ENCODE measurements at regions not wholly inside any gene's neighbourhood (a gene's known extent, or its start where the extent isn't known, plus 50 kb on each side); places are given as distances from the start of the nearest gene placed in this dataset.

- WGBS, 2 donors, result 71% methylated on average over 5 of the region's 5 CpGs
- peaks cover 0 to 19% (median 0%) of the 10 kb centered on the region in 11 donors for H3K9me3 ChIP-seq
These were observed 204.3 kb downstream of the ASCL1 start for GRCh38 chr12:103161582-103162362.

GRCh38 chr12:103166949-103167348, 209.5 kb downstream of the ASCL1 start:
- no peak overlapping the region for H3K27ac ChIP-seq
- no peak for TF ChIP-seq CTCF (IDR thresholded peaks at IDR 0.05)
- intact Hi-C loops (cut with DNase I), result no loop called here
- no peaks in the 10 kb centered on the region for H3K36me3 ChIP-seq
- peaks cover 0 to 6% (median 0%) of the 10 kb centered on the region in 11 donors for H3K9me3 ChIP-seq
- no peaks in the 10 kb centered on the region for H3K4me1 ChIP-seq
- DNase-seq, result no peak
- H3K4me3 ChIP-seq, result no peak overlapping the region
- no peak for ATAC-seq
- no peaks in the 10 kb centered on the region for H3K27me3 ChIP-seq
- WGBS, 2 donors, result 84 to 85% methylated on average over 3 of the region's 3 CpGs

More at GRCh38 chr12:103161582-103162362, 204.3 kb downstream of the ASCL1 start:
- intact Hi-C loops (cut with DNase I), result no loop called here
- Histone ChIP-seq H3K4me3 (no peak overlapping the region), H3K36me3 (no peaks in the 10 kb centered on the region), H3K27ac (no peak overlapping the region), H3K27me3 (no peaks in the 10 kb centered on the region), H3K4me1 (no peaks in the 10 kb centered on the region)
- DNase-seq, result no peak
- no peak for TF ChIP-seq CTCF (IDR thresholded peaks at IDR 0.05)
- no peak for ATAC-seq

GRCh38 chr12:103172447-103173112, 215.1 kb downstream of the ASCL1 start:
- Histone ChIP-seq H3K4me3 (no peak overlapping the region), H3K4me1 (no peaks in the 10 kb centered on the region), H3K27me3 (no peaks in the 10 kb centered on the region), H3K27ac (no peak overlapping the region), H3K9me3 (peaks cover 0 to 6% (median 0%) of the 10 kb centered on the region in 11 donors), H3K36me3 (no peaks in the 10 kb centered on the region)
- intact Hi-C loops (cut with DNase I), result no loop called here
- WGBS, 2 donors, result 20 to 26% methylated on average over 1 of the region's 1 CpG
- no peak for TF ChIP-seq CTCF (IDR thresholded peaks at IDR 0.05)
- no peak for DNase-seq
- no peak for ATAC-seq

- WGBS, 2 donors, result 83 to 86% methylated on average over 3 of the region's 3 CpGs
- intact Hi-C loops (cut with DNase I), result no loop called here
These were observed 218.2 kb downstream of the ASCL1 start for GRCh38 chr12:103175625-103176024.

More at GRCh38 chr12:103175625-103176024, 218.2 kb downstream of the ASCL1 start:
- DNase-seq (no peak), ATAC-seq (no peak)
- Histone ChIP-seq H3K4me1 (no peaks in the 10 kb centered on the region), H3K27me3 (no peaks in the 10 kb centered on the region), H3K36me3 (no peaks in the 10 kb centered on the region), H3K4me3 (no peak overlapping the region), H3K9me3 (no peaks in the 10 kb centered on the region), H3K27ac (no peak overlapping the region)
- no peak for TF ChIP-seq CTCF (IDR thresholded peaks at IDR 0.05)
